ENCODE measurements at regions not wholly inside any gene's neighbourhood (a gene's known extent, or its start where the extent isn't known, plus 50 kb on each side); places are given as distances from the start of the nearest gene placed in this dataset.

DNA sequence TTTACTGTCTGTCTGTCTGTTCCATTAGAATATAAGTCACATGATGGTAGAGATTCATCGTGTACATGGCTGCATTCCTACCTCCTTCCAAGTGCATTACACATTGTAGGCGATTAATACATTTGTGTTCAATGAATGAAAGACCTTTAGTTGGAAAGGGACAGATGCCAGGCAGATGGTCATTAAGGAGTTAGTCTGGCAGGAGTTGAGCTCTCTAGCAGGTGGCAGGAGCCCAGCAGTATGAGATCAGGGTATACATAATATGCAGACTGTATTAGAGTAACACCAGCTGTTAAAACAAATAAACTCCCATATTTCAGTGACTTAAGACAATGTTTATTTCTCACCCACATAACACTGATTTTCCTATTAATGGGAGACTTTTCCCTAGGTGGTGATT is 147.7 kb upstream of the LARGE1 start:
- DNase-seq: no peak
- Mint-ChIP-seq H3K4me3 (no peak overlapping the region), H3K27me3 (no peaks in the 10 kb centered on the region), H3K4me1 (no peaks in the 10 kb centered on the region), H3K27ac (no peak overlapping the region), H3K36me3 (ENCODE audit: low read depth) (no peaks in the 10 kb centered on the region), H3K9me3 (peaks cover 16% of the 10 kb centered on the region)
- CTCF ChIA-PET: no interaction called here
- POLR2A ChIA-PET: no interaction called here

GRCh38 chr22:34070051-34070450 is 149.8 kb upstream of the LARGE1 start:
- Mint-ChIP-seq H3K9me3 (peaks cover 13% of the 10 kb centered on the region), H3K27me3 (no peaks in the 10 kb centered on the region), H3K36me3 (ENCODE audit: low read depth) (no peaks in the 10 kb centered on the region), H3K4me1 (no peaks in the 10 kb centered on the region), H3K27ac (no peak overlapping the region), H3K4me3 (no peak overlapping the region)
- DNase-seq: no peak
- CTCF ChIA-PET: no interaction called here
- POLR2A ChIA-PET: no interaction called here

- Mint-ChIP-seq H3K27me3 (no peaks in the 10 kb centered on the region), H3K36me3 (ENCODE audit: low read depth) (no peaks in the 10 kb centered on the region), H3K27ac (no peak overlapping the region), H3K4me3 (no peak overlapping the region), H3K4me1 (no peaks in the 10 kb centered on the region), H3K9me3 (peaks cover 13% of the 10 kb centered on the region)
- ChIA-PET POLR2A (no interaction called here), CTCF (no interaction called here)
- DNase-seq: no peak
Observed at GRCh38 chr22:34070531-34070930, 150.3 kb upstream of the LARGE1 start.

- Mint-ChIP-seq H3K4me1 (no peaks in the 10 kb centered on the region), H3K36me3 (ENCODE audit: low read depth) (no peaks in the 10 kb centered on the region), H3K9me3 (peaks cover 8% of the 10 kb centered on the region), H3K27ac (no peak overlapping the region), H3K27me3 (no peaks in the 10 kb centered on the region), H3K4me3 (no peak overlapping the region)
- POLR2A ChIA-PET: no interaction called here
- CTCF ChIA-PET: no interaction called here
- no peak for DNase-seq
Observed at GRCh38 chr22:34072585-34072984, 152.3 kb upstream of the LARGE1 start.

GRCh38 chr22:34080433-34080832 is 160.2 kb upstream of the LARGE1 start:
- Mint-ChIP-seq H3K9me3 (peaks cover 7% of the 10 kb centered on the region), H3K36me3 (ENCODE audit: low read depth) (no peaks in the 10 kb centered on the region), H3K27me3 (no peaks in the 10 kb centered on the region), H3K4me3 (no peak overlapping the region), H3K4me1 (no peaks in the 10 kb centered on the region), H3K27ac (no peak overlapping the region)
- ChIA-PET CTCF (no interaction called here), POLR2A (no interaction called here)
- DNase-seq: no peak

GRCh38 chr22:34096770-34097169 is 176.5 kb upstream of the LARGE1 start:
- DNase-seq: no peak
- no peaks in the 10 kb centered on the region for H3K4me1 Mint-ChIP-seq
- H3K27me3 Mint-ChIP-seq: no peaks in the 10 kb centered on the region
- CTCF ChIA-PET: no interaction called here
- no peak overlapping the region for H3K4me3 Mint-ChIP-seq
- H3K36me3 Mint-ChIP-seq (ENCODE audit: low read depth): no peaks in the 10 kb centered on the region
- peaks cover 24% of the 10 kb centered on the region for H3K9me3 Mint-ChIP-seq
- POLR2A ChIA-PET: no interaction called here
- H3K27ac Mint-ChIP-seq: no peak overlapping the region

DNA sequence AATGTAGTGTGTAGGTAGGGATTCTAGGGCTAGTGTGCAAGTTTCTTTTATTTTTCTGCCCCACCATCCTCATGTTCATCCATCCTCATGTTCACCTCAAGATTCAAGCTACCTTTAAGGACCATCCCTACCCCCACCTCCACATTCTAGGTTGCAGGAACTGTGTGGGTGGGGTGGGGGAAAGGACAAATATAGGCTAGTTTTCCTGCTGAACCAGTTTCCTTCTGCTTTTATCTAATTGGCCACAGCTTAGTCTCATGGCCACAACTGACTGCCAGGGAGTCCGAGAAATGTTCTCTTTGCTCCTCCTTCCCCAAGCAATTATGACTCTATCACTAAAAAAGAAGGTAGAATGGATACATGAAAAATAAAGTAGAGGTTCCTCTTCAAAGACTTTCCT is 179.0 kb upstream of the LARGE1 start:
- no peak for DNase-seq
- H3K27me3 Mint-ChIP-seq: no peaks in the 10 kb centered on the region
- no peaks in the 10 kb centered on the region for H3K36me3 Mint-ChIP-seq (ENCODE audit: low read depth)
- no peaks in the 10 kb centered on the region for H3K4me1 Mint-ChIP-seq
- POLR2A ChIA-PET: no interaction called here
- H3K4me3 Mint-ChIP-seq: no peak overlapping the region
- H3K27ac Mint-ChIP-seq: no peak overlapping the region
- peaks cover 18% of the 10 kb centered on the region for H3K9me3 Mint-ChIP-seq
- CTCF ChIA-PET: no interaction called here

DNA sequence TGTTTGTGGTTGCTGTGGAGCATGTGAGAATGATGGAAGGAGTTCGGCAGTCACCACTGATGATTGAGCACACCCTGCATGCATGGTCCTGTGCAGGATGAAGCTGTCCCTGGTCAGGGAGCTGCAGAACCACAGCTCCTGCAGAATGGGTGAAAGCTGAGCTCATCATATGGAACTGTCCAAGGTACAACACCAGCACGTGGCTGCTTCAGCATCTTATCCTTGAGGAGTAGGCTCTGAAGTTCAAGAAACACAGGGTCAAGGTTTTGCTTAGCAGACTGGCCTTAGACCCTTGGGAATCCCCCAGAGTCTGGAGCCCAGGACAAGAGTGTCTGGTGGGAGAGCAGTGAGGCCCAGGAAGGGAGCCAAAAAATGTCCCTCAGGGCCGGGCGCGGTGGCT is 182.4 kb upstream of the LARGE1 start:
- Mint-ChIP-seq H3K27me3 (no peaks in the 10 kb centered on the region), H3K27ac (no peak overlapping the region), H3K36me3 (ENCODE audit: low read depth) (no peaks in the 10 kb centered on the region), H3K9me3 (peaks cover 5% of the 10 kb centered on the region), H3K4me3 (no peak overlapping the region), H3K4me1 (no peaks in the 10 kb centered on the region)
- CTCF ChIA-PET: no interaction called here
- POLR2A ChIA-PET: no interaction called here
- no peak for DNase-seq

- ChIA-PET CTCF (interaction anchor here (1.1 kb wide), 1 partner anchor 93 kb away, joined by 3 read pairs; no protein-coding TSS in a partner anchor), POLR2A (no interaction called here)
- no peaks in the 10 kb centered on the region for H3K27me3 Mint-ChIP-seq
- no peak overlapping the region for H3K4me3 Mint-ChIP-seq
- H3K9me3 Mint-ChIP-seq: peaks cover 5% of the 10 kb centered on the region
- peak; percentile 7 for DNase-seq
- no peaks in the 10 kb centered on the region for H3K4me1 Mint-ChIP-seq
- H3K36me3 Mint-ChIP-seq (ENCODE audit: low read depth): no peaks in the 10 kb centered on the region
- H3K27ac Mint-ChIP-seq: no peak overlapping the region
Observed at GRCh38 chr22:34105461-34106062, 185.3 kb upstream of the LARGE1 start.

GRCh38 chr22:34108168-34108567 is 187.9 kb upstream of the LARGE1 start:
- Mint-ChIP-seq H3K36me3 (ENCODE audit: low read depth) (no peaks in the 10 kb centered on the region), H3K4me1 (no peaks in the 10 kb centered on the region), H3K27me3 (no peaks in the 10 kb centered on the region), H3K9me3 (peaks cover 2% of the 10 kb centered on the region), H3K4me3 (no peak overlapping the region), H3K27ac (no peak overlapping the region)
- ChIA-PET CTCF (no interaction called here), POLR2A (no interaction called here)
- DNase-seq: no peak

DNA sequence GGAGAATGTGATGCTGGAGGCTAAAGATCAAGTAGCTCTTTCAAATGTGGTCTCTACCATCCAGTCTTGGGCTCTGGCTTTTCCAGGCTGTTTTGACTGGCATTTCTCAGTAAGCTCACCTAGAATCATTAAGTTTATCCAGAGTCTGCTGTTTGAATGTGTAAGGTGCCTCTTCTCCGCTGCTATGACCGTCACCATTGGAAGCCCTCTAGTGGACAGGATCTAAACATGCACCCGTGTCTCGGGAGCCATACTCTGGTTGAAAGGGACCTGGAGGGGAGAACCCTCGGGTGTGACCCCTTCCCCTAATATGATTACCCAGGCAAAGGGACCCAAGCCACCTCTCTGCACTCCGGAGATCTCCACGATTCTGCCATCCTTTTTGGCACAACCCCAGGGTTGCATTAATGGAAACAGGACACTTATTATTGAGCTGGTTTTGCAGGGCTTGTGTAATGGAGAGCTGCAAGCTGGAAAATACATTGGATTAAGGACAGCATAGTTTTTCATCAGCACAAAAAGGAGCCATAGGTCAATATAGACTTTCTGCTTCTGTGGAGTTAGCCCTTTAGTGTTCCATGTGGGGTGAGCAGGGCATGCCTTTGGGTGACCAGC is 191.0 kb upstream of the LARGE1 start:
- no peaks in the 10 kb centered on the region for H3K4me1 Mint-ChIP-seq
- no peak overlapping the region for H3K27ac Mint-ChIP-seq
- POLR2A ChIA-PET: no interaction called here
- peak; percentile 13 for DNase-seq
- H3K9me3 Mint-ChIP-seq: no peaks in the 10 kb centered on the region
- H3K36me3 Mint-ChIP-seq (ENCODE audit: low read depth): no peaks in the 10 kb centered on the region
- no peak overlapping the region for H3K4me3 Mint-ChIP-seq
- no peaks in the 10 kb centered on the region for H3K27me3 Mint-ChIP-seq
- CTCF ChIA-PET: interaction anchor here (1.0 kb wide), 1 partner anchor 28 kb away, joined by 3 read pairs; no protein-coding TSS in a partner anchor

DNA sequence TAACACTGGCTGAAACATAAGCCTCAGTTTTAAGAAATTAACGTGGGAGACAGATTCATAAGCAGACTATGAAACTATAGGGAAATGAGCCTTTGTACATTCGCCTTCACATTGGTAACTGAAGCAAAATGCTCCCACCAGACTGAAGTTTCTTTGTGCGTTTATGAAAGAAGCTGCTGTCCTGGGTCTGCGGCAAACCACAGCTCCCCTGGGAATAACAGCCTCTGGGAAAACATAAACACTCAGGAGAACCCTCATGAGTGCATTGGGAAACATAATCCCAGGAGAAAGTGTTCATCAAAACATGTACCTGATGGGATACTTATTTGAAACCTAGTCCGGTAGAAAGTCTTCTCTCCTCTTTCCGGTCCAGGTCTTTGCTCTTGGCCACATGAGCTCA is 193.1 kb upstream of the LARGE1 start:
- no peak overlapping the region for H3K4me3 Mint-ChIP-seq
- CTCF ChIA-PET: no interaction called here
- peaks cover 2% of the 10 kb centered on the region for H3K9me3 Mint-ChIP-seq
- POLR2A ChIA-PET: no interaction called here
- no peaks in the 10 kb centered on the region for H3K4me1 Mint-ChIP-seq
- H3K36me3 Mint-ChIP-seq (ENCODE audit: low read depth): no peaks in the 10 kb centered on the region
- no peaks in the 10 kb centered on the region for H3K27me3 Mint-ChIP-seq
- no peak overlapping the region for H3K27ac Mint-ChIP-seq
- DNase-seq: no peak

GRCh38 chr22:34114406-34114805 is 194.1 kb upstream of the LARGE1 start:
- Mint-ChIP-seq H3K9me3 (peaks cover 2% of the 10 kb centered on the region), H3K4me3 (no peak overlapping the region), H3K4me1 (no peaks in the 10 kb centered on the region), H3K27ac (no peak overlapping the region), H3K27me3 (no peaks in the 10 kb centered on the region), H3K36me3 (ENCODE audit: low read depth) (no peaks in the 10 kb centered on the region)
- no peak for DNase-seq
- ChIA-PET CTCF (no interaction called here), POLR2A (no interaction called here)

- no peak for DNase-seq
- Mint-ChIP-seq H3K27me3 (no peaks in the 10 kb centered on the region), H3K9me3 (peaks cover 2% of the 10 kb centered on the region), H3K27ac (no peak overlapping the region), H3K4me1 (no peaks in the 10 kb centered on the region), H3K36me3 (ENCODE audit: low read depth) (no peaks in the 10 kb centered on the region), H3K4me3 (no peak overlapping the region)
- CTCF ChIA-PET: no interaction called here
- POLR2A ChIA-PET: no interaction called here
Observed at GRCh38 chr22:34115722-34116121, 195.4 kb upstream of the LARGE1 start.

All from activated CD4-positive, alpha-beta T cell treated with anti-CD3 and anti-CD28 coated beads, Interleukin-2, amount 10 ng/mL, durations not matched to agents 7 days and 5 days (primary cell).